GM12878 (cell line): ENCODE measurements at regions not wholly inside any gene's neighbourhood (a gene's known extent, or its start where the extent isn't known, plus 50 kb on each side); places are given as distances from the start of the nearest gene placed in this dataset.

Experiments
- ATAC-seq: fragments of 200-7000 bp; cut with Tn5 transposase; 3 replicates; pipeline ENCODE4 v1.9.1; 2020; ENCODE audit warnings: mild to moderate bottlenecking, moderate library complexity
- BruUV-seq: library from RNA; stranded (reverse); fragments of 400-500 nt; replicated peaks from 2 replicates; lab custom pipeline; 2021; lab: Mats Ljungman, UMichigan
- CTCF ChIA-PET: fragments of 300-600 bp; sonication (Branson Sonifier 250); formaldehyde crosslinking; extraction: SDS; loops from one replicate; lab custom pipeline; 2021; ENCODE audit warnings: inconsistent platforms; lab: Yijun Ruan, JAX
- POLR2A ChIA-PET: fragments of 350-600 bp; formaldehyde crosslinking; extraction: SDS; loops from one replicate; lab custom pipeline; 2021; ENCODE audit warnings: inconsistent platforms; lab: Charles Lee
- RAD21 ChIA-PET: fragments of 300-600 bp; sonication (Branson Sonifier 250); formaldehyde crosslinking; loops from one replicate; lab custom pipeline; 2023; ENCODE audit warnings: antibody characterized with exemption; ENCODE audit not compliant: unreplicated experiment; lab: Charles Lee
- SMC1A ChIA-PET: fragments of 300-600 bp; sonication (Branson Sonifier 250); formaldehyde crosslinking; loops from one replicate; lab custom pipeline; 2023; ENCODE audit not compliant: unreplicated experiment, uncharacterized antibody; lab: Charles Lee
- DNase-seq: peaks from one replicate; pipeline ENCODE4 v3.0.0-alpha.2; 2011; ENCODE audit warnings: low read depth, low spot score
- FAIRE-seq: peaks from 3 replicates; lab custom pipeline; 2011; peaks lifted over from hg19 to GRCh38; lab: Jason Lieb, UNC
- H2AFZ ChIP-seq: 2 replicates; pipeline ENCODE4 v1.6.0; 2011; ENCODE audit warnings: low read depth, low read length, control low read depth; ENCODE audit not compliant: control insufficient read depth
- H3K27ac ChIP-seq: 2 replicates; pipeline ENCODE4 v1.5.1; 2011; ENCODE audit warnings: control low read depth; ENCODE audit not compliant: control insufficient read depth, insufficient read depth
- H3K27me3 ChIP-seq, 2 experiments: replicated peaks in 1 of 2; 2 replicates each; pipeline versions ENCODE4 v1.6.0 to v1.6.1; 2011; ENCODE audit warnings: low read length in 1 of 2; ENCODE audit not compliant: control insufficient read depth in 2 of 2, insufficient read depth in 2 of 2
- H3K36me3 ChIP-seq, 2 experiments: 2 replicates each; pipeline ENCODE4 v1.5.1; 2011; ENCODE audit warnings: low read length in 1 of 2; ENCODE audit not compliant: control insufficient read depth in 2 of 2, insufficient read depth in 2 of 2
- H3K4me1 ChIP-seq: 2 replicates; pipeline ENCODE4 v1.6.1; 2011; ENCODE audit warnings: mild to moderate bottlenecking, low read length, moderate library complexity, mixed read lengths; ENCODE audit not compliant: control insufficient read depth, insufficient read depth
- H3K4me2 ChIP-seq: 2 replicates; pipeline ENCODE4 v1.6.0; 2011; ENCODE audit warnings: control low read depth; ENCODE audit not compliant: control insufficient read depth, insufficient read depth
- H3K4me3 ChIP-seq: fragments of 200-600 bp; sonication (generic); 2 replicates; pipeline ENCODE4 v1.5.1; 2016
- H3K79me2 ChIP-seq: 2 replicates; pipeline ENCODE4 v1.6.0; 2011; ENCODE audit warnings: low read length; ENCODE audit not compliant: control insufficient read depth, insufficient read depth
- H3K9ac ChIP-seq: 2 replicates; pipeline ENCODE4 v1.8.0; 2011; ENCODE audit warnings: low read length, control low read depth, mixed read lengths; ENCODE audit not compliant: control insufficient read depth, insufficient read depth
- H3K9me3 ChIP-seq: replicated peaks from 3 replicates; pipeline ENCODE4 v1.5.1; 2011; ENCODE audit warnings: mild to moderate bottlenecking, low read length; ENCODE audit not compliant: control insufficient read depth, insufficient read depth
- H4K20me1 ChIP-seq: 2 replicates; pipeline ENCODE4 v1.6.0; 2011; ENCODE audit not compliant: control insufficient read depth, insufficient read depth
- BACH1 ChIP-seq: fragments of 450-650 bp; IDR thresholded peaks from 2 replicates; pipeline ENCODE4 v1.6.1; 2017; ENCODE audit warnings: mild to moderate bottlenecking, borderline replicate concordance
- BCL3 ChIP-seq: IDR thresholded peaks from 2 replicates; pipeline ENCODE4 v1.6.1; 2011; ENCODE audit warnings: borderline replicate concordance, low read depth, mild to moderate bottlenecking, moderate library complexity, low read length; ENCODE audit not compliant: insufficient read depth, poor library complexity, severe bottlenecking
- CTCF ChIP-seq, 3 experiments: IDR thresholded peaks in 2 of 3; conservative IDR thresholded peaks in 1 of 3; 2 replicates each; pipeline ENCODE4 v1.5.1; 2011; ENCODE audit warnings: low read depth in 3 of 3, low read length in 3 of 3, mild to moderate bottlenecking in 3 of 3, control low read depth in 2 of 3, moderate library complexity in 2 of 3, inconsistent platforms in 1 of 3, mixed read lengths in 1 of 3; ENCODE audit not compliant: control insufficient read depth in 2 of 3, insufficient read depth in 1 of 3; ENCODE audit errors: extremely low read depth in 1 of 3
- E2F4 ChIP-seq: IDR thresholded peaks from 2 replicates; pipeline ENCODE4 v1.6.1; 2012; ENCODE audit warnings: low read depth, low read length, improper control_type of control experiment
- HCFC1 ChIP-seq: fragments of 150-350 bp; IDR thresholded peaks from 2 replicates; pipeline ENCODE4 v1.6.1; 2014; ENCODE audit warnings: low read length
- HDAC2 ChIP-seq: fragments of 200-600 bp; sonication (generic); IDR thresholded peaks from 2 replicates; pipeline ENCODE4 v1.6.1; 2017
- NR2F1 ChIP-seq: fragments of 450-650 bp; conservative IDR thresholded peaks from 2 replicates; pipeline ENCODE4 v1.6.1; 2017; ENCODE audit warnings: mild to moderate bottlenecking
- RAD21 ChIP-seq: IDR thresholded peaks from 2 replicates; pipeline ENCODE4 v1.6.1; 2011; ENCODE audit warnings: mild to moderate bottlenecking, low read depth, low read length, moderate library complexity; ENCODE audit not compliant: insufficient read depth
- SMC3 ChIP-seq: IDR thresholded peaks from 2 replicates; pipeline ENCODE4 v1.6.1; 2011; ENCODE audit warnings: low read length, improper control_type of control experiment, borderline replicate concordance
- SPI1 ChIP-seq: IDR thresholded peaks from 2 replicates; pipeline ENCODE4 v1.6.1; 2011; ENCODE audit warnings: low read depth, mild to moderate bottlenecking, low read length, moderate library complexity, borderline replicate concordance; ENCODE audit not compliant: insufficient read depth
- SUZ12 ChIP-seq: fragments of 200-600 bp; sonication (generic); IDR thresholded peaks from one replicate; pipeline ENCODE4 v1.6.1; 2018; ENCODE audit warnings: antibody characterized with exemption, mild to moderate bottlenecking; ENCODE audit not compliant: unreplicated experiment
- ZNF207 ChIP-seq: fragments of 450-650 bp; IDR thresholded peaks from 2 replicates; pipeline ENCODE4 v1.6.1; 2014; ENCODE audit warnings: antibody characterized with exemption, mild to moderate bottlenecking, borderline replicate concordance
- ZNF592 ChIP-seq: fragments of 450-650 bp; IDR thresholded peaks from 2 replicates; pipeline ENCODE4 v1.6.1; 2017; ENCODE audit warnings: mild to moderate bottlenecking, moderate library complexity
- WGBS: methylation state at CpG from one replicate; pipeline ENCODE4 v1.1.6; 2016; ENCODE audit warnings: low lambda C conversion rate; ENCODE audit not compliant: insufficient replicate concordance, insufficient coverage; ENCODE audit errors: missing lambda C conversion rate; 5-methylcytosine and 5-hydroxymethylcytosine counted together
- in situ Hi-C: fragments of 300-500 bp; cut with MboI; formaldehyde crosslinking; loops from 9 replicates; pipeline ENCODE4 v1.14.3; 2018; ENCODE audit warnings: mixed read lengths
- intact Hi-C: fragments of 100-400 bp; cut with micrococcal nuclease; formaldehyde crosslinking; loops from one replicate; pipeline ENCODE4 v1.14.2; 2022; ENCODE audit not compliant: unreplicated experiment

- TF ChIP-seq ZNF592 (no peak), BACH1 (no peak), ZNF207 (no peak), E2F4 (no peak), SPI1 (no peak)
Observed at GRCh38 chr16:79998143-79998542, 397.6 kb upstream of the MAF start (continued).

- no peak for FAIRE-seq
- WGBS, result 48% methylated on average over 6 of the region's 6 CpGs
Observed at GRCh38 chr16:79997257-79997656, 396.7 kb upstream of the MAF start.

More at GRCh38 chr16:79997257-79997656, 396.7 kb upstream of the MAF start:
- Histone ChIP-seq H3K9ac (no peak overlapping the region), H3K4me2 (no peak overlapping the region), H3K4me3 (no peak overlapping the region), H3K27me3 (no peaks in the 10 kb centered on the region), H3K4me1 (no peaks in the 10 kb centered on the region), H3K27ac (no peak overlapping the region), H4K20me1 (no peaks in the 10 kb centered on the region), H3K36me3 (no peaks in the 10 kb centered on the region), H2AFZ (no peak overlapping the region), H3K9me3 (no peaks in the 10 kb centered on the region; the same call in 2 of the 3 replicates), H3K79me2 (no peaks in the 10 kb centered on the region)
- RAD21 ChIA-PET, result interaction anchor here (1.5 kb wide), 1 partner anchor 469 kb away, joined by 6 read pairs; no protein-coding TSS in a partner anchor
- intact Hi-C loops, result loop anchor here (1.0 kb wide), 1 partner anchor 469 kb away; no protein-coding TSS in a partner anchor
- SMC1A ChIA-PET, result interaction anchor here (1.2 to 3.3 kb wide), 4 partner anchors 10 to 529 kb away, joined by 3 to 10 read pairs (median 5); no protein-coding TSS in a partner anchor
- CTCF ChIA-PET, result interaction anchor here (0.6 to 3.6 kb wide), 5 partner anchors 8 to 469 kb away, joined by 3 to 21 read pairs (median 5); no protein-coding TSS in a partner anchor
- TF ChIP-seq HCFC1 (no peak), CTCF (IDR thresholded peaks at IDR 0.05 in 2 of 3, conservative IDR thresholded peaks at IDR 0.05 in 1 of 3; ENCODE audit: control insufficient read depth in 2 of 3, extremely low read depth in 1 of 3, insufficient read depth in 1 of 3, low read depth in 3 of 3, low read length in 3 of 3) (peak; percentile 25 to 35 (median 27); a peak in 3 of 6 replicates), SUZ12 (no peak), RAD21 (peak; percentile 45), BCL3 (no peak), HDAC2 (no peak), SMC3 (peak; percentile 47; the same call in 1 of the 2 replicates), NR2F1 (no peak)
- POLR2A ChIA-PET, result no interaction called here
- in situ Hi-C loops, result no loop called here
- no TSS peak for BruUV-seq
- DNase-seq (no peak), ATAC-seq (no peak)
